NOMO-1 treated with dmso at 0.1 percent for 144 hours (cell line): ENCODE measurements at regions not wholly inside any gene's neighbourhood (a gene's known extent, or its start where the extent isn't known, plus 50 kb on each side); places are given as distances from the start of the nearest gene placed in this dataset.

Experiments
- DNase-seq: peaks from one replicate; lab custom pipeline; 2025; ENCODE audit not compliant: unreplicated experiment; lab: John Stamatoyannopoulos, UW

DNA sequence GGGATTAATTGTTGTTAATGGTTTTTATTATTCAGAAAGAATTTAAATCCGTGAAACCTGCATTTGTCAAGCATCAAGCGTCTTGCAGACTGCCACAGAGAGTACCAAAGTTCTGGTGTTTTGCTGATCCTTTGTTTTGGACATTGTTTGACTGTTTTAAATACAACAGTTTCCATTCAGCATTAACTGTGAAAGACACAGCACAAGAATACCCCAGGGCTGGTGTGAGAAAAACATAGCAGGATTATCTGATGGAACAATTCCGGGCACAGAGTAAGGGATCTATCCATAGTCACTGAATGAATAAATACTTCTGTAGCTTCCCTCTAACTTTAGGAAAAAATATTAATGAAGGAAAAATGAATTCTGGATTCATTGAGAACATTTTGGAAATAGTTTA is 202.3 kb downstream of the LTN1 start:
- no peak for DNase-seq

DNA sequence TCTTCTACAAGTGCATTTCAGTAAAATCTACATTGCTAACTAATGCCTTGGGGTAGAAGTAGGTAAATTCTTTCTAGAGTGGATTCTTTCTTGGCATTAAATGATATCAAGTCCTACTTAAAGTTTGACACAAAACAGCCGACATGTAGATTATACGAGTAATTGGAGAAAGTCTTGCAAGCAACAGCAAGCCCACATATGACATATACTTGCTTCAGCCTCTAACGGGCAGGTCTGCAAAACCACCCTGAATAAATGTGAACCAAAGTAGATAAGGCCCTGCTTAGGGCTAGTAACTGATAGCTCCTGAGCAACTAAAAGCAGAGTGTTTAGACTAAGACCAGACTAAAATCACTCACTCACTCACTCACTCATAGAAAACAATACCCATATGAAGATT is 203.2 kb downstream of the LTN1 start:
- no peak for DNase-seq

DNA sequence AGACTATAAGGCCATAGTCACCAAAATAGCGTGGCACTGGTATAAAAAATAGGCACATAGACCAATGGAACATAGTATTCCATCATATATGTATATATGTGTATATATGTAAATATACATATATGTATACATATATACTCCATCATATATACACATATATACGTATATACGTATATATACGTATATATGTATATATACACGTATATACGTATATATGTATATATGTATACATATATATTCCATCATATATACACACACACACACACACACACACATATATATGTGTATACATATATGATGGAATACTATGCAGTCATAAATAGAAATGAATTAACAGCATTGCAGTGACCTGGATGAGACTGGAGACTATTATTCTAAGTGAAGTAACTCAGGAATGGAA is 204.6 kb downstream of the LTN1 start:
- no peak for DNase-seq

DNA sequence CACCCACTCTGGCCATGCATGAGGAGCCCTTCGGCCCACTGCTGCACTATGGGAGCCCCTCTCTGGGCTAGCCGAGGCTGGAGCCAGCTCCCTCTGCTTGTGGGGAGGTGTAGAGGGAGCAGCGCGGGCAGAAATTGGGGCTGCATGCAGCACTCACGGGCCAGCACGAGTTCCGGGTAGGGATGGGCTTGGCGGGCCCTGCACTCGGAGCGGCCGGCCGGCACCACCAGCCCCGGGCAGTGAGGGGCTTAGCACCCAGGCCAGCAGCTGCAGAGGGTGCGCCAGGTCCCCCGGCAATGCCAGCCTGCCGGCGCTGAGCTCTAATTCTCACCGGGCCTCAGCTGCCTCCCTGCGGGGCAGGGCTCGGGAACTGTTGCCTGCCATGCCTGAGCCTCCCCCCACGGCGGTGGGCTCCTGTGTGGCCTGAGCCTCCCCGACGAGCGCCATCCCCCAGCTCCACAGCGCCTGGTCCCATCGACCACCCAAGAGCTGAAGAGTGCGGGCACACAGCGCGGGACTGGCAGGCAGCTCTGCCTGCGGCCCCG is 209.0 kb downstream of the LTN1 start:
- no peak for DNase-seq

DNA sequence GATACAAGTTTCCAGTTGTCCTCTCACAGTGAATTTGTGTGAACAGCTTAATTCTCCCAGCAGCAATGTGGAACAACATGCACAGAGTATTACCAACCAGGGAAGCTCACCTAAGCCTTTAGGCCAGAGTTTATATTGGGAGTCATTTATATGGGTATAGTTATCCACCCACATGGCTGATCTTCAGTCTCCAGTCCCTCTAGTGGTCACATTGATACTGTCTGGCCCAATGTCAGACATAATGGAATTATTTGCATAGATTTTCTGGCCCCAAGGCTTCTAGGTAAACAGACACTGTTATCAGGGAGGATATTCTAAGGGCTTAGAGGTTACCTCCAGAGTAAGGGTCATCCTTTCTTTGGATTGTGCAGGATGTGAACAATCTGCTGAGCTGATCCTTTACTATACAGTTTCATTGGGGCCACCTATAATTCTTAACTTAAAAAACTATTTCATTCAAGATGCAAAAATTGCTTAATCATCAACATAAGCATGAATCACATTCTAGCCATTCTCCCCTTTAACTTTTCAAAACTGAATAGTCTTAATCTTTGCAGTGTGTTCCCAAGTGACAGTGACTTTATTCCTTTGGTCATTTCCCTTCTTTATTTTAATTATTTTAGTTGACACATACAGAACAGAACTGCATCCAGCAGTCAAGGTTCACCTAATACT is 210.9 kb downstream of the LTN1 start:
- no peak for DNase-seq

DNA sequence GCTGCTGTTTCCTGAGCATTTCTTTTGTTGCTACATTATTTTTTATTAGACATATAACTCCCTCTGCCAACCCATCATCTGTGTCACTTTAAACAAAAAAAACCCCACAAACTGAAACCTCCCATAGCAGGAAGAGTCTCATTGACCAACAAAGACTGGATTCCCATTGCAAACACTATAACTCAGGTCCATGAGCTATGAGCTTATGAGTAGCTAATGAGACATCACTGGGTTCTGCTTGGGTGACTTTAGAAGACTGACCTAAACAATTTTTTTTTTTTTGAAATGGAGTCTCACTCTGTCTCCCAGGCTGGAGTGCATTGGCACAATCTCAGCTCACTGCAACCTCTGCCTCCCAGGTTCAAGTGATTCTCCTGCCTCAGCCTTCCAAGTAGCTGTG is 212.8 kb downstream of the LTN1 start:
- DNase-seq = no peak

DNA sequence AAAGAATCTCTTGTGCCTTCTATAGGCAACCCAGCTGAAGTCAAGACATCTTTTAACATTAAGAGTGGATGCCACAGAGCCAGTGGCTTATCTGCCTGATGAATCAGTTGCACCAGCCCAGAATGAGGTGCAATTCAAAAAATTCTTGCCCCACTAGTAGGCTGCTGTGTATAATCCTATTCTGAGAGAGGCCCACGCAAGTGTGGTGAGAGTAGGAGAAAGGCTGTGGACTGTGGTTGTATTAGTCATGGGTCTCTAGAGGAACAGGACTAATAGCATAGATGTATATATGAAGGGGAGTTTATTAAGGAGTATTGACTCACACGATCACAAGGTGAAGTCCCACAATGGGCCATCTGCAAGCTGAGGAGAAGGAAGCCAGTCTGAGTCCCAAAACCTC is 216.4 kb downstream of the LTN1 start:
- no peak for DNase-seq

DNA sequence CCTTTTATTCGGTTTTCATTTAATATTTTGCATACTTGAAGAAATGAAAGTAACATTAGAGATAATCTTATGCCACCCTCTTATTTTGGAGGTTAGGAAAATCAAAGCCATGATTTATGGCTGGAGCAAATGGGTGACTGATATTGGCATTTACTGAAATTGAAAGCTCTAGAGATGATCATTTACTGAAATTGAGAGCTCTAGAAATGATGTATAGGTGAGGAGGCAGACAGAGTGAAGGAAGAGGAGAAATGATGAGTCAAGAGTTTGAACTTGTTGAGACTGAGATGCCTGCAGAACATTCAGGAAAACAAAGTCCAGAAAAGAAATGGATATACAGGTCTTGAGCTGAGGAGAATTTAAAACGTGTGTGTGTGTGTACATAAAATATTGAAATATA is 217.6 kb downstream of the LTN1 start:
- DNase-seq = no peak

DNA sequence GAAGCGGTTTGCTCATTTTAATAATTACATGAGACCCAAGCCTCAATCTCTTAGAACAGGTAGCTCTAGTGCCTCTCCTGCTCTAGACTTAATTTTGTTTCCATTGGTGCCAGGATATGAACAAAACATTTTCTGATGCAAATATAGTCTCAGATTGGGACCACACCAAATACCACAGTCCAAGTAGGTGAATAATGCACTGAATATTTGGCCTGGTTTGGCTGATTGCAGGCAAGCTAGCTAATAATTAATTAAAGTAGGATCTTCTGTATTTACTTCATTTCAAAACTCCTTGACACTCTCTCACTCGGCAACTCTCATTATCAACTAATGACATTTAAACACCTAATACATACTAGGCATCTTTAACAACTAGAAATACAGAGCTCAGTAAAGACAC is 219.6 kb downstream of the LTN1 start:
- no peak for DNase-seq

DNA sequence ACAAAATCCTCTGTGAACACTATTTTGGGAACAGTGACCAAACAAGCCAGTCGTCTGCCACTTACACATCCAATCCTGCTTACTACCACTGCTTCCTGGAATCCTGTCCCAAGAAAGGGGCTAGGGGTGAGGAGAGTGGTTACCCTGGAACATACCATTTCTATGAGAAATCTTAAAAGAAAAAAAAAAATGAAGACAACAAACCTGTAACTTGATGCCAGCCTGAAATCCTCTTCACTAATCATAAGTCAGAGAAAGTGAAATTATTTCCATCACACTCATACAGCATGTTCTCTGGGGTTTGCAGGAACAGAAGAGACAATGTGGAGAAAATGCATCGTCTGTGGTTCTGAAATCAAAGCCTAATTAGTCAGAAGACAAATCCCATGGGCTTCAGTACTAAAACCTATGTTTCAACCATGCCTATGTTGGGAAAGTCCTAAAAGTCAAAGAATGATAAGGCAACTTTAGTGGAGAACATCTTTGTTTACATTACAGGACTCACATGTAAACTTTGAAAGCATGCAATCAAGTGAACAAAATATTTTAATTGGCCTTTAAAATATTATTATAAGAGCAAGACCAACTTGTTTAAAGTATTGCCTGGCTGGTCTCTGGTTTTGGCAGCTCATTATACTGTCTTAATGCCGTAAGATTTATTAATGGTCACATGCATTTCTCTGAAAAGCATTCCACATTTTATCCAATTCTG is 220.7 kb downstream of the LTN1 start:
- no peak for DNase-seq

DNA sequence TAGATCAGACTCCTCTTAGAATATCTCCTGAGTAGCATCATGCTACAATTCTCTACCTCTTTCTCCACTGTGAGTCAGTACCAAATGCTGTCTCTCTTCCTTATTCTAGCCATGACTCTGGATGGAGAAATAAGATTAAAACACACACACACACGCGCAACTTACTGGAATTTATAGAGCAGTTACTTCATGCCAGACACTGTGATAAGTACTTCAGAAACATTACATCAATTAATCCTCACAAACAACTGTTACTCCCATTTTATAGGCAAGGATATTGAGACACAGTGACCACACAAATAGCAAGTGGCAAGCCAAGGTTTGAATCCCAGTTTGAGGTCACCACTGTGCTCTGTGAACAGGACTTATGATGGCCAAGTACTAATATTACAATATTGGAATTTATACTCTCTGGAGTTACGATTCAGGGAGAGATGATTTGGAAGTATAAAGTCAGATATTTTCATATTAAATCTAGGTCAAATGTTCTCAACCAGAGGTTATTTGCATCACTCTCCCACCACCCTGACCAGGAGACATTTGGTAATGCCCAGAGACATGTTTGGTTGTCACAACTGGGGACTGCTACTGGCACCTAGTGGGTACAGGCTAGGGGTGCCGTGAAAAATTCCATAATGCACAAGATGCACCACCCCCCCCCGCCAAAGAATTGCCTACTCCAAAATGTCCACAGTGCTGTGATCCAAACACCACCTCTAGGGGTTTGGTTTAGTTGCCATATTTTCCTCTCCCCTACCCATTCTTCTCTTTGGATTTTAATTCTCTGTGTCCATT is 221.6 kb downstream of the LTN1 start:
- no peak for DNase-seq

DNA sequence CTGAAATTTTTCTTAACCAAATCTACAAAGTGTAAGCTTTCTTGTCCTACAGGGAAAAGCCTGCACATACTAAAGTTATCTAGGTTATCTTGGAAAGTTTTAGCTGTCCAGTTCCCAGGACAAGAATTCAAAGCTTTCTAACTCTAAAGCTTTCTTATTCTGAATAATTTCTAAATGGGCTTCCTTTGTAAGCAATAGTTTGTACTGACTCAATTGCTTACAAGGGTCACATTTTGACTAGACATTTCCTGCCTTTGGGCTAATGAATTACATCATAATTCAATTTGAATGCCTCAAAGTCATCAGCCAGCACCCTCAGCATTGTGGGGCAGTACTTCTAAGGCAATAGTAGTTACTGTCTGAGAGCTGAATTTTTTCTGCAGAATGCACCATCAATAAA is 223.0 kb downstream of the LTN1 start:
- no peak for DNase-seq

DNA sequence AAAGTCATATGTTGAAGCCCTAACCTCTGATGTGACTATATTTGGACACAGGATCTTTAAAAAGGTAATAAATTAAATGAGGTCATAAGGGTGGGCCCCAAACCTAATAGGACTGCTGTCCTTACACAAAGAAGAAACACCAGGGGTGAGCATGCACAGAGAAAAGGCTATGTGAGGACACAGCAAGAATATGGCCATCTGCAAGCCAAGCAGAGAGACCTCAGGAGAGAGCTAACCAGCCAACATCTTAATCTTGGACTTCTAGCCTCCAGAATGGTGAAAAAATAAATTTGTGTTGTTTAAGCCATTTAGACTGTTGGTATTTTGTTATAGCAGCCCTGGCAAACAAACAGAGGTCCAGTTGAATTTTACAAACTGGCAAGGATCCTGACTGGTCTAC is 223.9 kb downstream of the LTN1 start:
- DNase-seq = no peak

DNA sequence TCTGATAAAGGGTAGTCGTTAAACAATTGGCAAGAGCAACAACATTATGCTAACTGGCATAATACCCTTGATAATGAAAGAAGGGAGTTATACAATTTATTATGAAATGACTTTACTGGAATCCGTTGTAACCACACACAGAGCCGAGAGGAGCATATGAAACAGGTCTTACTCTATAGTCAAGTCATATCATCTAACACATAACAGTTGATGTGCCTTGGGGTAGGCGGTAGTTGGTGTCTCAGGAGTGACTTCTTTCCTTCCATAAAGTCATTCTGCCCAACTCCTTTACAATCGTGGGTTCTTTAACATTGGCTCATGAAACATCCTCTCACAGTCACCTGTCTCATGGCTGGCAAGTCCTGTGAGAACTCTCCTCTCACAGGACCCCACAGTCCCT is 225.2 kb downstream of the LTN1 start:
- DNase-seq = no peak

DNA sequence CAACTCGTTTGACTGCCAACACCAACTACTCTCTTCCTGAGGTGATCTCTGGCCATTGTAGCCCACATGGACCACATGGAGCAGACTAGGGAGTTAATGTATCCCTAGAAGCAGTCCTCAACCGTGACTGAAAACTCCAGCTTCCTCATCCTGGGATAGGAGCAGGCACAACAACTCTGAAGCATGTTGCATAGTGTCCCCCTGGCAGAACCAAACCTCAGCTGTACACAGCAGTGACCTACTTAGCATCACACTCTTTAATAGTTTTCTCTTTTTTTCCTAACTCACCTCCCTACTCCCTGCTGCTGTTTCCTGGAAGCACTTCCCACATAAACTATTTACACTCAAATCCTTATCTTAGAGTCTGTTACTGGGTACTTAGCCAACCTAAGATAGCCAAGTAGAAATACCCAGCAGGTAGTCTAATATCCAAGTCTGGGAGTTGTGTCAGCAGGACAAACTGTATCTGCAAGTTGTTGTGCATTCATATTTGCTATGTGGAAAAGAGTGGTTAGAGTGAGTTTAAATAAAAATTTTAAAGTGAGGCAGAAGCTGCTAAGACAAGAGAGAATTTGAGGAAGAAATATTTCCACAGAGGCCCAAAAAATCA is 228.8 kb downstream of the LTN1 start:
- DNase-seq = no peak

DNA sequence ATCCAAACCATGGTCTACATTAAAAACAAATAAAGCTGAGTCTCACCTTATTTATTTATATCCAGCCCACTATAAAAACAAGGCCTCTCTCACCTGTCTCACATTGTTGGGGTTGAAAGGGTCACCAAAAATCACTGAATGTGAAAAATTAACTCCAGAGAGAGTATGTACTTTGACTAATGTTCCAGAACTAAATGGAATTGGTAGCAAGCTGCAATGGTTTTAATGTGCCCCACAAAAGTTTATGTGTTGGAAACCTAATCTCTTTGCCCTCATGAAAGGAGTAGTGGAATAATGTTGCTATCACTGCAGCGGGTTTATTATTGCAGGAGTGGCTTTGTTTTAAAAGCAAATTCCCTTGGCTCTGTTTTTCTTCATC is 230.3 kb downstream of the LTN1 start:
- no peak for DNase-seq

DNA sequence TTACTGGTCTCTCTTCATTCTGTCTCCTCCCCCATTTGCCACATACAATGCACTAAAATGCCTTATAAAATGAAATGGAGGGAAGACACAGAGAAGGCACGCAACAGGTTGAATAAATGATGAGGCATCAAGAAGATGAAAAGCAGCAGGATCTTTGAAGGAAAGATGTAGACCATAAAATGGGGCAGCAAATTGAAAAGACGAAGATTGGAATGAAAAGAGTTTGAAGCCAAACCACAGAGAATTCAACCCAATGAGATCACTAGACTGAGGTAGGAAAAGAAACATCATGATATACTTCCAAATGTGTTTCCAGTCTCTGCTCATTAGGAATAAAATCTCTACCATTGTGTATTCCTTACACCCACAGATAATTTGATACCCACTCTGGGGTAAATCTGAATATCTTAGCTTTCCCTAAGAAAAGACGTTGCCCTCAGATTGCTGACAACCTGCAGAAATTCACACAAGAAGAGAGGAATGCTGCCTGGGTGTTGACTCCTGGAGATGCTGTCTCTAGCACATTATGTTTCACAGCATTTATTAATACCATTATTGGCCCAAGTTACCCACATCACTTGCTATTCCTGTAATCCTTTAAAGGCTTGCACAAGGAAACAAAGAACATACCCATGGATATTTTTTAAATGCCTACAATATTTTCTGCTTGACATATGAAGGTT is 230.9 kb downstream of the LTN1 start:
- no peak for DNase-seq

DNA sequence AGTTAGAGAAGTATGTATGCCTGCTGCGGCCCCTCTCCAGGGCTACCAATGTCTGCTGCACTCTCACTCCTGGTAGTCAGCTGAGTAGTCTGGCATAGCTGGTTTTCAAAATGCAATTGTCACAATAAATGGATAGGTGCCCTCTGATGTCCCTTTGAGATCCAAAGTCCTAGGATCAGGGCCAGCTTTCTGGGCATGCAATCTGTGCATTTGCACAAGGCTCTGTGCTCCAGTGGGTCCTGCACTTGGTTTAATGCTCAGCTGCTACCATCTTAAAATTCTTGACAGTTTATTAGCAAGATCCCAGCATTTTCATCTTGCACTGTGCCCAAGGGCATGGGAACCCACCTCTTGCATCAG is 233.8 kb downstream of the LTN1 start:
- DNase-seq = no peak

DNA sequence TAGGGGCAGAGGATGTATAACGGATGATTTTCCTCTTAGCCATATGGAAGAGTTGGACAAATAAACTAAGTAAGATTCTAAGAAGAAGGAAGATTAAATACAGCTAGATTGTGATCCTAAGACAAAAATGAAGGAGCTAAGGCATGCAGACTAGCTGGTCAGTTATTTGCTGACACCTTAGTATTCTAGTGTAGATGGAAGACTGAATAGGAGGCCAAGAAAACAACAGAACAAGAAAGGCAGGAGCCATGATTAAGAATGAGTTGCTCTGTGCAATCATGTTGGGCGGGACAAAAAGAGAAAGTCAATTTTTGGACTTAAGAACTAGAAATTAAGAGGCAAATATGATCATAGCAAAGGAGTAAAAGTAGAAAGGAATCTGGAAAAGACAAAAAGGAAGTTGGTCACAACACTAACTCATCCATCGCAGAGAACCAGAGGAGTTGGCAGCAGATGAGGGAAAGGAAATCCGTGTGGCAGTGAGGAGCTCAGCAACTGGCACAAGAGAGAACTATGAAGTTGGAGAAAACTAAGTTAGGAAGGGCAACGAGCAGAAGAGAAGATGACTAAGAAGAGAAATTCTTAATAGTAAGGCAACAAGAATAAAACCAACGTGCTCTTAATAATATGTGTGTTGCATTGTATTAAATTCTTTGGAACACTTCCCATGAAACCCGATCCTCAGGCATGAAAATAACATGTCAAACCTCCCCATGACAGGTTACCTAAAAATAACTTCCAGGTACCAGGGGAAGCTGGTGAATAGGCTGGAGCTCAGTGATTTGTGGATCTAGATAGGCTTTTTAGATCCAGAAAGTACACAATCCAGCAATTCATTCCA is 234.4 kb downstream of the LTN1 start:
- DNase-seq = no peak

DNA sequence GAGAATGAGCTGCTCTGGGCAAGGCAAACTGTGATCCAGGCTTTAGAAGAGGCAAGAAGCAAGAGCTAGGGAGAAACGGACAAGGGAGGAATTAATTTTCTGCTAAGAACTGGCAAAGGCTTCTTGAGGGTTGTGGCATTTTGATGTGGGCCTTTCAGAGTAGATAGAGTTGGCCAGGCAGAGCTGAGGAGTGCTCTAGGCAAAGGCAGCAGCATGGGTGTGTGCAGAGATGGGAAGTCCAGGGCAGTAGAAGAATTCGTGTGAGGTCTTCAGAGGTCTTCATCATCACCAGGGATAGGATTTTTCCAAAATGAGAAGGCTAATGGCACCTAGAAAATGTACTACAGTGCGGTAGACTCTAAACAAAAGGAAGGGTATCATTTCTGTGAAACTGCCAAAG is 237.8 kb downstream of the LTN1 start:
- DNase-seq = no peak
